ENCODE measurements at regions not wholly inside any gene's neighbourhood (a gene's known extent, or its start where the extent isn't known, plus 50 kb on each side); places are given as distances from the start of the nearest gene placed in this dataset.

DNA sequence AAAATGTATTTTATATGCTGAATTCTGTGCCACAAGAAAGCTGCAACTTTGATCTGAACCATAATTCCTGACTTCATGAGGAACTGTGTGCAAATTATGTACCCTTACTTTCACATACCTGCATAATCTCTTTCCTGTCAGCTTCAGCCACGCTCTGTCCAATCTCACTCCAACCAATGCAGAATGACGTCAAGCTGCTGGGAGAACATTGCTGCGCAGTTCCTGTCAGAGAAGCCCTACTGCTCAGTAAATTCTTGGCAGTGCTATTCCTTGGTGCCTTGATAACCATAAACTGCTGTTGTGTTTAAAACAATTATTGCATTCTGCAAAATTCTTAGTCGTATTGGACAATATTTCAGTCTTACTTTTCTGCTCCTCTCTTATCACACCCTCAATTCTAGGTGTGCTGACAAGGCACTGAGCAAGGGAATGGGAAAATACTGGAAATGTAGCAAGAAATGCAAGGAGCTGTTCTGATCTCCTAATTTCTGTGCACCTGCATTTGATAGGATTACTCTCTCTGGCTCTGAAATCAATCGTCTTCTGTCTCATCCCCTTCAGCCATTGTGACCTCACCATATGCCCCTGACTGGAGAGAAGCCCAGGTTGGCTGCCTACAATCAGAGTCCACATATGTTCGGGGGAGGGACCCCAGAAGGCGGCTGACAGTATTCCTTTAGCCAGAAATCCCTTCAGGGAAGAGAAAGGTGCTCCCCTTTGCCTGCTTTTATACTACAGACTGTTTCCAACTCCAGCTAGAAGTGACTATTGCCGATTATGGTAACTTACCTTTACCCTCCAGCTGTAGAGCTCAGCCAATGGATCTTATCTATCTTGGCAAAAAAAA lies 274.9 kb upstream of the NOVA1 start:
- TF ChIP-seq, protein P1, sequence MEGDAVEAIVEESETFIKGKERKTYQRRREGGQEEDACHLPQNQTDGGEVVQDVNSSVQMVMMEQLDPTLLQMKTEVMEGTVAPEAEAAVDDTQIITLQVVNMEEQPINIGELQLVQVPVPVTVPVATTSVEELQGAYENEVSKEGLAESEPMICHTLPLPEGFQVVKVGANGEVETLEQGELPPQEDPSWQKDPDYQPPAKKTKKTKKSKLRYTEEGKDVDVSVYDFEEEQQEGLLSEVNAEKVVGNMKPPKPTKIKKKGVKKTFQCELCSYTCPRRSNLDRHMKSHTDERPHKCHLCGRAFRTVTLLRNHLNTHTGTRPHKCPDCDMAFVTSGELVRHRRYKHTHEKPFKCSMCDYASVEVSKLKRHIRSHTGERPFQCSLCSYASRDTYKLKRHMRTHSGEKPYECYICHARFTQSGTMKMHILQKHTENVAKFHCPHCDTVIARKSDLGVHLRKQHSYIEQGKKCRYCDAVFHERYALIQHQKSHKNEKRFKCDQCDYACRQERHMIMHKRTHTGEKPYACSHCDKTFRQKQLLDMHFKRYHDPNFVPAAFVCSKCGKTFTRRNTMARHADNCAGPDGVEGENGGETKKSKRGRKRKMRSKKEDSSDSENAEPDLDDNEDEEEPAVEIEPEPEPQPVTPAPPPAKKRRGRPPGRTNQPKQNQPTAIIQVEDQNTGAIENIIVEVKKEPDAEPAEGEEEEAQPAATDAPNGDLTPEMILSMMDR (IDR thresholded peaks at IDR 0.05): no peak
- TF ChIP-seq POLR2A (IDR thresholded peaks at IDR 0.05): no peak

Measured in heart left ventricle (tissue), 13 donors.